Lower lobe of right lung (tissue), 2 donors: ENCODE measurements at regions not wholly inside any gene's neighbourhood (a gene's known extent, or its start where the extent isn't known, plus 50 kb on each side); places are given as distances from the start of the nearest gene placed in this dataset.
"Not testable (repeated sequence)": the region's sequence is repeated elsewhere in the genome, so short reads cannot be mapped to it uniquely, and the experiment has no call there.

Experiments
- ATAC-seq, 2 donors: fragments of 200-7000 bp; cut with Tn5 transposase; one replicate each; pipeline ENCODE4 v1.9.1; 2020 to 2022; ENCODE audit warnings: mild to moderate bottlenecking in 2 of 2, moderate library complexity in 2 of 2
- DNase-seq: peaks from one replicate; pipeline ENCODE4 v3.0.0-alpha.2; 2020
- H3K27ac ChIP-seq: fragments of 200-600 bp; one replicate; pipeline ENCODE4 v1.8.0; 2022
- H3K27me3 ChIP-seq: fragments of 200-600 bp; one replicate; pipeline ENCODE4 v1.8.0; 2022; ENCODE audit warnings: low read depth
- H3K36me3 ChIP-seq: fragments of 200-600 bp; one replicate; pipeline ENCODE4 v1.8.0; 2022; ENCODE audit warnings: mild to moderate bottlenecking
- H3K4me1 ChIP-seq: fragments of 200-600 bp; one replicate; pipeline ENCODE4 v1.8.0; 2022
- H3K4me3 ChIP-seq: fragments of 200-600 bp; one replicate; pipeline ENCODE4 v1.8.0; 2022; ENCODE audit warnings: mild to moderate bottlenecking
- H3K9me3 ChIP-seq: fragments of 200-600 bp; one replicate; pipeline ENCODE4 v1.8.0; 2022
- intact Hi-C: fragments of 100-400 bp; cut with DNase I; formaldehyde crosslinking; loops from one replicate; pipeline ENCODE4 v1.11.0; 2022
- TF ChIP-seq, protein P1 (sequence below): fragments of 200-600 bp; IDR thresholded peaks from one replicate; pipeline ENCODE4 v1.8.0; 2022; ENCODE audit warnings: antibody characterized with exemption, mild to moderate bottlenecking
- donor health status: DM: no; HTN: yes; CAD: no; lungs with severe emphysema.

DNA sequence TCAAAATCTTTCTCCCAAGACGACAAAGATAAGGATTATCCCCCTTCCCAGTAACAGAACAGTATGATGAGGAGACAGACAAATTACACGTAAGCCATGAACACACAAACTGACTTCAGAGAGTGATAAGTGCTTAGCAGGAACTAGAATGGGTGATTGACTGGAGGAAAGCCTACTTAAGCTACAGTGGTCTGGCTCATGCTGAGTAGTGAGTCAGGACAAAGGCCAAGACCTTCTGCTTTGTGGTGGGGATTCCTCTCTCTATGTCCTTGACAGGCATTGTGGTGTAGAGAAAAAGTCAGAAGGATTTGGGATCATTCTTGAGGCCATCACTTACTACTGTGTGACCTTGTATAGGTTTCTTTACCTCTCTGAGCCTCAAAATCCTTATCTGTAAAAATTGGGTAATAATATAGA, 381.9 kb upstream of the CCL2 start:
- no peak overlapping the region for H3K27ac ChIP-seq
- H3K4me3 ChIP-seq: no peak overlapping the region
- H3K4me1 ChIP-seq: no peaks in the 10 kb centered on the region
- DNase-seq (no peak), ATAC-seq (no peak)
- intact Hi-C loops: no loop called here
- no peaks in the 10 kb centered on the region for H3K9me3 ChIP-seq
- TF ChIP-seq, protein P1, sequence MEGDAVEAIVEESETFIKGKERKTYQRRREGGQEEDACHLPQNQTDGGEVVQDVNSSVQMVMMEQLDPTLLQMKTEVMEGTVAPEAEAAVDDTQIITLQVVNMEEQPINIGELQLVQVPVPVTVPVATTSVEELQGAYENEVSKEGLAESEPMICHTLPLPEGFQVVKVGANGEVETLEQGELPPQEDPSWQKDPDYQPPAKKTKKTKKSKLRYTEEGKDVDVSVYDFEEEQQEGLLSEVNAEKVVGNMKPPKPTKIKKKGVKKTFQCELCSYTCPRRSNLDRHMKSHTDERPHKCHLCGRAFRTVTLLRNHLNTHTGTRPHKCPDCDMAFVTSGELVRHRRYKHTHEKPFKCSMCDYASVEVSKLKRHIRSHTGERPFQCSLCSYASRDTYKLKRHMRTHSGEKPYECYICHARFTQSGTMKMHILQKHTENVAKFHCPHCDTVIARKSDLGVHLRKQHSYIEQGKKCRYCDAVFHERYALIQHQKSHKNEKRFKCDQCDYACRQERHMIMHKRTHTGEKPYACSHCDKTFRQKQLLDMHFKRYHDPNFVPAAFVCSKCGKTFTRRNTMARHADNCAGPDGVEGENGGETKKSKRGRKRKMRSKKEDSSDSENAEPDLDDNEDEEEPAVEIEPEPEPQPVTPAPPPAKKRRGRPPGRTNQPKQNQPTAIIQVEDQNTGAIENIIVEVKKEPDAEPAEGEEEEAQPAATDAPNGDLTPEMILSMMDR: no peak
- H3K27me3 ChIP-seq: no peaks in the 10 kb centered on the region
- no peaks in the 10 kb centered on the region for H3K36me3 ChIP-seq

- H3K4me1 ChIP-seq: no peaks in the 10 kb centered on the region
- H3K9me3 ChIP-seq: no peaks in the 10 kb centered on the region
- H3K4me3 ChIP-seq: no peak overlapping the region
- intact Hi-C loops: no loop called here
- TF ChIP-seq, protein P1: no peak
- H3K27me3 ChIP-seq: no peaks in the 10 kb centered on the region
- ATAC-seq: no peak
- H3K36me3 ChIP-seq: no peaks in the 10 kb centered on the region
- no peak for DNase-seq
- H3K27ac ChIP-seq: no peak overlapping the region
Measured at GRCh38 chr17:33874617-33875060, 380.4 kb upstream of the CCL2 start.

GRCh38 chr17:33875973-33876372, 379.1 kb upstream of the CCL2 start:
- Histone ChIP-seq H3K27ac (no peak overlapping the region), H3K4me3 (no peak overlapping the region), H3K4me1 (no peaks in the 10 kb centered on the region), H3K36me3 (no peaks in the 10 kb centered on the region), H3K9me3 (no peaks in the 10 kb centered on the region), H3K27me3 (no peaks in the 10 kb centered on the region)
- DNase-seq: no peak
- ATAC-seq: no peak
- TF ChIP-seq, protein P1: no peak
- intact Hi-C loops: no loop called here

DNA sequence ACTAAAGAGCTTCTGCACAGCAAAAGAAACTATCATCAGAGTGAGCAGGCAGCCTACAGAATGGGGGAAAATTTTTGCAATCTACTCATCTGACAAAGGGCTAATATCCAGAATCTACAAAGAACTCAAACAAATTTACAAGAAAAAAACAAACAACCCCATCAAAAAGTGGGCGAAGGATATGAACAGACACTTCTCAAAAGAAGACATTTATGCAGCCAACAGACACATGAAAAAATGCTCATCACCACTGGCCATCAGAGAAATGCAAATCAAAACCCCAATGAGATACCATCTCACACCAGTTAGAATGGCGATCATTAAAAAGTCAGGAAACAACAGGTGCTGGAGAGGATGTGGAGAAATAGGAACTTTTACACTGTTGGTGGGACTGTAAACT, 372.8 kb upstream of the CCL2 start:
- ATAC-seq, H3K27me3 ChIP-seq, H3K27ac ChIP-seq, H3K4me1 ChIP-seq, H3K9me3 ChIP-seq, H3K4me3 ChIP-seq, intact Hi-C loops, H3K36me3 ChIP-seq, DNase-seq: not testable (repeated sequence)

- H3K27ac ChIP-seq, ATAC-seq, H3K4me1 ChIP-seq, H3K27me3 ChIP-seq, H3K9me3 ChIP-seq, H3K36me3 ChIP-seq, H3K4me3 ChIP-seq, DNase-seq, intact Hi-C loops: not testable (repeated sequence)
Measured at GRCh38 chr17:33882677-33883076, 372.4 kb upstream of the CCL2 start.

GRCh38 chr17:33888455-33888854, 366.6 kb upstream of the CCL2 start:
- intact Hi-C loops: no loop called here
- TF ChIP-seq, protein P1: no peak
- H3K27ac ChIP-seq: no peak overlapping the region
- H3K9me3 ChIP-seq: no peaks in the 10 kb centered on the region
- no peaks in the 10 kb centered on the region for H3K27me3 ChIP-seq
- no peaks in the 10 kb centered on the region for H3K36me3 ChIP-seq
- DNase-seq: no peak
- ATAC-seq: no peak
- H3K4me3 ChIP-seq: no peak overlapping the region
- H3K4me1 ChIP-seq: no peaks in the 10 kb centered on the region

GRCh38 chr17:33889040-33889439, 366.0 kb upstream of the CCL2 start:
- Histone ChIP-seq H3K36me3 (no peaks in the 10 kb centered on the region), H3K27ac (no peak overlapping the region), H3K4me1 (no peaks in the 10 kb centered on the region), H3K9me3 (no peaks in the 10 kb centered on the region), H3K4me3 (no peak overlapping the region), H3K27me3 (no peaks in the 10 kb centered on the region)
- TF ChIP-seq, protein P1: no peak
- intact Hi-C loops: no loop called here
- DNase-seq (no peak), ATAC-seq (no peak)
